NCI-H2107 (cell line): ENCODE measurements at regions not wholly inside any gene's neighbourhood (a gene's known extent, or its start where the extent isn't known, plus 50 kb on each side); places are given as distances from the start of the nearest gene placed in this dataset.

Experiments used
- DNase-seq: peaks from one replicate; lab custom pipeline; 2025; lab: John Stamatoyannopoulos, UW

DNA sequence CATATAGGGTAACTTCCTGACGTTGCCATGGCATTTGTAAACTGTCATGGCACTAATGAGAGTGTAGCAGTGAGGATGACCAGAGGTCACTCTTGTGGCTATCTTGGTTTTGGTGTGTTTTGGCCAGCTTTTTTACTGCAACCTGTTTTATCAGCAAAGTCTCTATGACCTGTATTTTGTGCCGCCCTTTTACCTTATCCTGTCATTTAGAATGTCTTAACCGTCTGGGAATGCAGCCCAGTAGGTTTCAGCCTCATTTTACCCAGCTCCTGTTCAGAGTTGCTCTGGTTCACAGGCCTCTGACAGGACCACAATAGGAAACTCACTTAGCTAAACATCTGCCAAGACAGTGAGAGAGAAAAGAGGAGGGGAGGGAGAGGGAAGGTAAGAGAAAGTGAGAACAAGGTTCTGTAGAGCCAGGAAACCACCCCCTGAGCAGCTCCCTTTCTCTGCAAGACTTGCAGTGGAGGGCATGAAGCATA lies 64.8 kb upstream of the PLEKHG3 start:
- no peak for DNase-seq

DNA sequence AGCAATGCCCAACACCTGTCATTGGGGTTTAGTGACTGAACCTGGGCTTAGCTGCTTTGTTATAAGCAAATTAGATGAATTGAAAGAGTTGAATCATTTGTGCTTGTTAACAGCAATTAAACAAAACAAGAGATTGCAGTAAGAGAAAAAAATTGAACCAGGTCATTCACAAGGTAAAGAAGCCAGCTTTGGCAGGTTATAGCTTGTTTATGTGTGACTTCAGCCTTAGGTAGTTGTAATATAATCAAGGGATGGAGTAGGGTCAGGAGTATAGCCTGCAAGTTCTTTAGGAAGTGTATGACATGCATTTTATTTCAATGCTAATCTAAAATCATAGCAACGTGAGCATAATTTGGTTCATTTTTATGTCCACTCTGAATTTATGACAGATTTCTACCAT lies 63.4 kb upstream of the PLEKHG3 start:
- DNase-seq: no peak

DNA sequence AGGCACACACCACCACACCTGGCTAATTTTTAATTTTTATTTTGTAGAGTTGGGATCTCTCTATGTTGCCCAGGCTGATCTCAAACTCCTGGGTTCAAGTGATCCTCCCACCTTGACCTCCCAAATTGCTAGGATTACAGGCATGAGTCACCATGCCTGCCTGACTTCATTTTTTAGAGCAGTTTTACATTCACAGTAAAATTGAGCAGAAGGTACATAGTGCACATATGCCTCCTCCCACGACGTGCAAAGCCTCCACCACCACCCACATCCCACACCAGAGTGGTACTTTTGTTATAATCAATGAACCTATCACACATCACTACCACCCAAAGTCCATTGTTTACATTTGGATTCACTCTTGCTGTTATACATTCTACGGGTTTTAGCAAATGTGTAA lies 62.5 kb upstream of the PLEKHG3 start:
- no peak for DNase-seq

DNA sequence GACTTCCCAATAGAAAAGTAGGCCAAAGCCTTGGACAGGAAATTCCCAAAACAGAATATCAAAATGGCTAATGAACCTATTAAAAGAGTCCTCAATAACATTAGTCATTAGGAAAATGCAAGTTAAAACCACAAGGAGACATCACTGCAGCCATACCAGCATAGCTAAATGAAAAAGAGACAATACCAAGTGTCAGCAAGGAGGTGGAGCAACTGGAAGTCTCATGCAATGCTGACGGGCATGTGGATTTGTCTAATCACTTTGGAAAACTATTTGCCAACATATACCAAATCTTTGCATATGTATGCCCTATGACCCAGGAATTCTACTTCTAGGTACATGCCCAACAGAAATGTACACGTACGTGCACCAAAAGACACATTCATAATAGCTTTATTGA lies 60.5 kb upstream of the PLEKHG3 start:
- no peak for DNase-seq

DNA sequence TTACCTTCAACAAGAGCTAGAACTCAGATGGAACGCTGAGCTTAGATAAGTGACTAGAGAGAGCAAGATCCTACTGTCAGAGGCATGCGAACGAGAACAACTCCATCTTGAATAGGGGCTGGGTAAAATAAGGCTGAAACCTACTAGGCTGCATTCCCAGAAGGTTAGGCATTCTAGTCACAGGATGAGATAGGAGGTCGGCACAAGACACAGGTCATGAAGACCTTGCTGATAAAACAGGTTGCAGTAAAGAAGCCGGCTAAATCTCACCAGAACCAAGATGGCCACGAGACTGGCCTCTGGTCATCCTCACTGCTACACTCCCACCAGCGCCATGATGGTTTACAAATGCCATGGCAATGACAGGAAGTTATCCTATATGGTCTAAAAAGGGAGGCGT lies 59.6 kb upstream of the PLEKHG3 start:
- DNase-seq: no peak

DNA sequence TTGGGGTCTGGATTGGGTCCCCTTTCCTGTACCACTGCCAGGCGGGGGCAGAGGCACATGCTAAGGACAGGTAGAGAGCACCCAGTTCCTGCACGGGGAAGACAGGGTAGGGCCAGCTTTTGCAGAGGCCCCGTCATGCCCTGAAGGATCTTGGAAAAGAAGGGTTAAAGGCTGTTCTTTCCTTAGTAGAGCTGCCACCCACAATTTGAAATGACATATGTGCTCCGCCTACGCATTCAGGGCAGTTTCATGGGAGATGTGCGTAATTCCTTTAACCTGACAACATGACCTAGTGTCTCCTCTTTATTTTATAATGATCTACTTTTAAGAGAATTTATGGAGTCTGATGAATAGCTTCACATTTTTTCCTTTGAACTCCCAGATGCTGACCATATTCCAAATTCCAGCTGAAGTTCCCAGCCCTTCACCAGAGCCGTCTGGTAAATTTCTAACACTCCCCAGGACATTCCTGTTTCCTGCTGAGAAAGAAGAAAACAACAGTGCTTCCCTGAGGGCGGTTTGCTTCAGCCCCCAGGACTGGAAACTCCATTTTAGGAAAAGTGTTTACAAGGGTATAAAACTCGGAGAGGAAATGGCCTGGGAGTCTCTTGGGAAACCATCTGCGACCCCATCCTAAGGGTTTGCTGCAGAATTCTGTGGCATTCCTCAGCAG lies 58.9 kb upstream of the PLEKHG3 start:
- DNase-seq: no peak

DNA sequence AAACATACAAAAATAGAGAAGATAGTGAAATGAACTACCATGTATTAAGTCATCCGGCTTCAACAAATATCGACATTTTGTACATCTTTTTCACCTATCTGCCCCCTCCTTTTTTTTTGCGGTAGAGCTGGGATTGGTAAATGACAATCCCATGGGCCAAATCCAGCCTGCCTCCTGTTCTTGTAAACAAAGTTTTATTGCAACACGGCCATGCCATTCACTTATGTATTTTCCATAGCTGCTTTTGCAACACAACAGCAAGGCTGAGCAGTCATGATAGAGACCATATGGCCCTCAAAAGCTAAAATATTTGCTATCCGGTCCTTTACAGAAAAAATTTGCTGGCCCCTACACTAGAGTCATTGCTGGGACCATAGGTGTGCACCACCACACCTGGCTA lies 58.1 kb upstream of the PLEKHG3 start:
- DNase-seq: no peak

DNA sequence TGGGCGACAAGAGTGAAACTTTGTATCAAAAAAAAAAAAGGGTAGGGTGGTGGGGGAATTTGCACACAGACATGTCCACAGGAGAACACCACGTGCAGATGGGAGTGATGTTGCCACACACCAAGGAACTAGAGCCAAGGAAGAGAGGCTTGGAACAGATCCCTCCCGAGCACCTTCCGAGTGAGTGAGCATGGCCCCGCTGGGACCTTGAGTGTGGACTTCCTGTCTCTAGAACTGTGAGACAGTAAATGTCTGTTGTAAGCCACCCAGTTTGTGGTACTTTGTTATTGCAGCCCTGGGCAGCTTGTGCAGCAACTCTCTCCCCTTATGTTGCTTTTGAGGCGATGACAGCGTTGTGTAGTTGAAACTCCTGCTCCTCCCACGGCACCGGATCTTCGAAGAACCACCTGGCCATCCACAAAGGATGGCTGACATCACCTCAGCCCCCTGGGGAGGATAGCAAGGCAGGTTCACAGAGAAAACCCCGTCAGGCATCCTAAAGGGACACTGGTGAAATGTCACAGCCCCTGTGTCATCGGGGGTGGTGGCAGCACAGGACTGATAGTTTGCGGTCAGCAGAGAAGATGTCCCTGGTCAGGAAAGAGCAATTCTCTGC lies 54.7 kb upstream of the PLEKHG3 start:
- peak; percentile 50 for DNase-seq

DNA sequence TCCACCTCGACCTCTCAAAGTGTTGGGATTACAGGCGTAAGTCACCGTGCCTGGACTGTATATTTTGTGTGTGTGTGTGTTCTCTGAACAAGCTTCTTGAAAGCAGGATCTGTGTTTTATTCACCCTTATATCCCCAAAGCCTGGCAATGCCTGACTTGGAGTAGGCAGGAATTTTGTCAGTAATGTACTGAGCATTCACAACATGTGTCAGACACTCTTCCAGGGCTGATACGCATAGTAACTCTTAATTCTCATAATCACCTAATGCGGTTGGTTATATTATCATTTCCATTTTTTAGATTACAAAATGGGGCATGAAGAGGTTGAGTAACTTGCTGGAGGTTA lies 50.4 kb upstream of the PLEKHG3 start:
- no peak for DNase-seq

DNA sequence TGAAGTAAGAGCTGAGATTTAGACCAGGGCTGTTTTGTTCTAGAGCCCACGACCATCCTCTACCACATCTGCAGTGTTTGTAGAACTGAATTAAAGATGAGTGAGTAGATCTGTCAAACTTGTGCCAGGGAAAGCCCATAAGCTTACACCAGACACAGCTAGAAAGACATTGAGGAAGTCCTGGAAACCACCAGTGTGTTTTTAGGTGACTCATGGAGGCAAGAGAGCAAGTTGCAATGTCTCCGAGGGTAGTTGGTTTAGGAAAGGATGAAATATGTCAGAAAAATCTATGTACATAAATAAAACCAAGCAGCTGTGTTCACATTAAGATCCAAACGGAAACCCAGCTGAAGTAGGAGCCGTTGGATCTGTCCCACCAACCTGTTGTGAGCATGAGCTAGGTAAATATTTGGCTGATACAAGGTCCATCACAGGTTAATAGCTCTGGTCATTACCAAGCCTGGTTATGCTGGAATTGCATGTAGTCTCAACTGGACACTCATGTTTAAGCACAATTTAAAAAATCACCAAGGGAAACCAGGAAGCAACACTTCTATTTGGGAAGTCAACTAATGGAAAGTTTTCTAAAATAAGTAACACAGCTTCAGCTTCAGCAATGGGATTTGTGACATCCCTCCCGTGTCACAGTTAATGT lies 49.9 kb upstream of the PLEKHG3 start:
- DNase-seq: no peak
